Activated CD4-positive, alpha-beta T cell treated with anti-CD3 and anti-CD28 coated beads, Interleukin-2, amount 50 U/mL, for 24 hours (primary cell): ENCODE measurements at regions not wholly inside any gene's neighbourhood (a gene's known extent, or its start where the extent isn't known, plus 50 kb on each side); places are given as distances from the start of the nearest gene placed in this dataset.

Experiments used
- DNase-seq, 2 donors: peaks; one replicate each; pipeline ENCODE4 v3.0.0-alpha.2; 2020; ENCODE audit warnings: low read depth in 1 of 2, low spot score in 1 of 2

- DNase-seq: no peak
These were observed 227.8 kb upstream of the KLF6 start for GRCh38 chr10:4012848-4013247.

- no peak for DNase-seq
These were observed 226.3 kb upstream of the KLF6 start for GRCh38 chr10:4011136-4011812.

- DNase-seq: no peak
These were observed 223.8 kb upstream of the KLF6 start for GRCh38 chr10:4008676-4009382.

- DNase-seq: no peak
These were observed 222.8 kb upstream of the KLF6 start for GRCh38 chr10:4007771-4008170.

GRCh38 chr10:4006858-4007257 lies 221.8 kb upstream of the KLF6 start:
- no peak for DNase-seq

GRCh38 chr10:4006051-4006450 lies 221.0 kb upstream of the KLF6 start:
- no peak for DNase-seq

GRCh38 chr10:4004990-4005389 lies 220.0 kb upstream of the KLF6 start:
- no peak for DNase-seq

- no peak for DNase-seq
These were observed 219.1 kb upstream of the KLF6 start for GRCh38 chr10:4004144-4004543.

GRCh38 chr10:4003348-4003973 lies 218.5 kb upstream of the KLF6 start:
- no peak for DNase-seq

GRCh38 chr10:4001811-4002210 lies 216.8 kb upstream of the KLF6 start:
- DNase-seq: no peak

- no peak for DNase-seq
These were observed 214.6 kb upstream of the KLF6 start for GRCh38 chr10:3999642-4000041.

GRCh38 chr10:3996697-3997096 lies 211.7 kb upstream of the KLF6 start:
- no peak for DNase-seq

GRCh38 chr10:3995302-3996210 lies 210.5 kb upstream of the KLF6 start:
- no peak for DNase-seq

- DNase-seq: no peak
These were observed 207.6 kb upstream of the KLF6 start for GRCh38 chr10:3992382-3993178.

GRCh38 chr10:3990307-3990706 lies 205.3 kb upstream of the KLF6 start:
- no peak for DNase-seq

- no peak for DNase-seq
These were observed 202.3 kb upstream of the KLF6 start for GRCh38 chr10:3987143-3987974.

- no peak for DNase-seq
These were observed 201.6 kb upstream of the KLF6 start for GRCh38 chr10:3986493-3987142.

GRCh38 chr10:3982746-3983442 lies 197.9 kb upstream of the KLF6 start:
- DNase-seq: no peak

GRCh38 chr10:3981300-3981699 lies 196.3 kb upstream of the KLF6 start:
- no peak for DNase-seq
